Ammon's horn (tissue), 1 donor: ENCODE measurements at regions not wholly inside any gene's neighbourhood (a gene's known extent, or its start where the extent isn't known, plus 50 kb on each side); places are given as distances from the start of the nearest gene placed in this dataset.
A peak's percentile ranks its signal among the peaks of the same experiment; 100 is the strongest.

Experiments
- DNase-seq: peaks from one replicate; pipeline ENCODE4 v3.0.0-alpha.2; 2016; ENCODE audit warnings: low spot score

DNA sequence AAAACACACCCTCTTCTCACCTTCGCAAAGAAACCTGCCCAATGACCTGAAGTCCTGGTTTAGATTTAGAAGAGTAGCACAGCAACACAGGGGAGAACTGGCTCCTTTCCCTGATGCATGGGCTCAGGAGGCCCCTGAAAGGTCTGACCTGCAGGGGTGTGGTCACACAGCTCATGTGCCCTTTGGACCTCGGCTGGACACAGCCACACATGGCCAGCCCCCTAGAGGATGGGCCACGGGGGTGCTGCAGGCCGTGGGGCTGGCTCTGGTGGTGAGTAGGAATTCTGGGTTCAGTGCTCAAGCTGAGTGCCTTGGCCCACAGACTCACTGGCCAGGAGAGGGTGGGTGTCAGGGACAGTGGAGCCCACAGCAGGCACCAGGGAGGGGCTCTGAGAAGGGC, 118.5 kb upstream of the ADCY1 start:
- DNase-seq, result no peak

DNA sequence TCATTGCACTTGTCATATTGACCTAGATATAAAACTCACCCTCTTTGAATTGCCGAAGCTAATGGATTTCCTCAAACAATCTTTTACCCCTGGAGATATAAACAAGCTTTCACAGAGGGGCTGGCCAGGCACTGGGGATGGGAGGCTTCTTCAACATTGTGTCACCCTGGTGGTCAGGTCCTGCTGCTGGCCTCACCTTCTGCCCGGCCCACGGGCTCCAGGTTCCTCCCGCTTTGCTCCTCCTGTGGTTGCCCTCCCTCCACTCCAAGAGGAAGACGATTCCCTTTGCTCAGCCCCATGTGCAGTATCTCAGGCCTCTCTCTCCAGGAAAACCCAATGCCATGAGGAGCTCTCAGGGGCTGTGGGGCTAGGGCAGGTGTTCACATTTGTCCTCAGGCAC, 118.1 kb upstream of the ADCY1 start:
- no peak for DNase-seq

DNA sequence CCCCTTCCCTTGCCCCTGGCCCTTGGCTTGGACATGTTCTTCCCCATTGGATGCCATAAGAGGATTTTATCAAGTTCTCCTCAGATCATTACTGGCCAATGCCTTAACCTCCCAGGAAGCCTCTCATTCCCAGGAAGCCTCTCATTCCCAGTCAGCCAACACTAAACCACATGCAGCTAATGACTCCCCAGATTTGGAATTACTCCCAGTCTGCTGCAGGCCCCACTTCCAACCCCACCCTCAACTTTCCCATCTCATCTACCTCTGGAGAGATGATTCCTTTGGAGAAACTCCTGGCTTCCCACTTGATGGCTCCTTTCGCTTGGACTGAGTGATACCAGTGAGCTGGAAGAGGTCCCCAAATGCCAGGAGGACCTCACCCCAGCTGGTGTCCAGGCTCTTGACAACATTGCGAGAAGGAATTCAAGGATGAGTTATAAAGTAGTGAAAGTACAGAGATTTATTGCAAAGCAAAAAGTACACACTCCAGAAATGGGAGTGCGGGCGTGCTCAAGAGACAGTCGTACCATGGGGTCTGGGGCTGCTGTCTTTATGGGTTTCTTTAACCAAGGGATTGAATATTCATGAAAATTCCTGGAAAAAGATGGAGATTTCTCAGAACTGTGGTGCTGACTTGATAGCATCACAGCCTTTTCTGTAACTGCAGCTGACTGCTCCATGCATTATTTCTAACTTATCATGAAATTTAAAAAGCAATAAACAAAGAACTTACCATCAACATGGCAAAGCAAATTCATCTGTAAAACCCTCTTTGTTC, 117.2 kb upstream of the ADCY1 start:
- no peak for DNase-seq

DNA sequence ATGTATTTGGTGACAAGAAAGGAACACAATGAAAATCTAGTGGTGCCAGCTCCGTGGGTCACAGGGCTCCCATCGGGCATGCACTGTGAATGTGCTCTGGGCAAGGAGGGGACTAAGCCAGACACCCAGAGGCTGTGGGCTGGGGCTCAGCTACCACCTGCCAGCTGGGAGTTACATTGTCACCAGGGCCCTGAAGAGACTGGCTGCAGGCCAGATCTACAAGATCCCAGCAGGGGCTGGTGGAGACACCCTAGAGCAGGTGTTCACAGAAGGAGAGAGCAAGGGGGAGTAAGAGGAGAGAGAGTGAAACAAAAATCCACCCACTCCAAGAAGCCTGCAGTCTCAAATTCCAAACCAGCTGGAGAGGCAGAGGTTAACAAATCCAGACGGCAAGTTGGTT, 116.6 kb upstream of the ADCY1 start:
- no peak for DNase-seq

DNA sequence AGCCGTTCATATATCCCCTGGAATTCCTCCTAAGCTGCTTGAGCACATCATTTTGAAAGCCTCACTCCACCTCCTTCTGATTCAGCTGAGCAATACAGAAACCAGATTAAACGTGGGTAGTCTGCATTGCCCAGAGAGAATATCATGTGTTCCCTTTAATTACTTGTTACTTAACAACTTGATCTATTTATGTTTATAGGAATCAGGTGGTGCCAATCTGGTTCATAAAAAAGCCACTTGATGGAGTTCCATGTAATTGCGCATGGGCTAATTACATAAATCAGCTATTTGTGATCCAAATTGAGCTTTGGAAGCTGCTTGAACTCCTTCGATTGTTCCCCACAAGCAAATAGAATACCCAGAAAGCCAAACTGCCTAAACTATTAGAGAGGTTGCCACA, 114.7 kb upstream of the ADCY1 start:
- DNase-seq, result peak; percentile 57

DNA sequence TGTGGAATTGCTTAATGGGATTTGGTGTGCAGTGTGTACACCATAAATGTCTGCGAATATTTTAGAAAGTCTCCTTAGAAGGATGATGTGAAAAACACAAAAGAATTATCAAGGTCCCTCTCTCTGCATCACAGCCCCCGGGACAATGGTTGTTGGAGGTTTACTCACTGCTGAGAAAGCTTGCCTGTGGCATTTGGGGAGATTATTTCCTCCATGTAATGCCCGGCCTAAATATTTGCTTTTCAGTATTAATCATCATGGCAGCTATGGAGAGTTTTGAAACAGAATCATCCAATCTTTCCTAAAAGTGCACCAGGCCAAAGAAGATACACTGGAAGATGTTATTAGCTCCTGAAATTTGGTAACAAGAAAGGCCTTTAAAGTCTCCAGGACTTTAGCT, 113.8 kb upstream of the ADCY1 start:
- no peak for DNase-seq

DNA sequence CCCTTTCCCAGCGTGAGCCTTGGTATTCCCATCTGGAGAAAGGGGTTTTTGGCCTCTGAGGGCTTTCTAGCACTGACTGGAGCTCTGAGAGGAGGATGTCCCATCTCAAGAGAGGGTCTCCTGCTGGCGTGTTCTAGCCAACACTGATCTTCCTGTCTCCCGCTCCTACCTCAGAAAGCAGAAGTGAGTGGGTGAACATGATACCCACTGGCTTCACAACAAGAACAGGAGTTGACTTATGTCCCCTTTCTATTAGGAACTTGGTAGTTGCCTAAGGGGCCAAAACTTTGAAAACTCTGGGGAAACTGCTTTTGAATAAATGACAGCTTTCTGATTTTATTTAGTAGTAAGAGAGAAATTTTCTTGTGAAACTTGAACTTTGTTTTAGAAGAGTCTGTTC, 113.1 kb upstream of the ADCY1 start:
- no peak for DNase-seq

DNA sequence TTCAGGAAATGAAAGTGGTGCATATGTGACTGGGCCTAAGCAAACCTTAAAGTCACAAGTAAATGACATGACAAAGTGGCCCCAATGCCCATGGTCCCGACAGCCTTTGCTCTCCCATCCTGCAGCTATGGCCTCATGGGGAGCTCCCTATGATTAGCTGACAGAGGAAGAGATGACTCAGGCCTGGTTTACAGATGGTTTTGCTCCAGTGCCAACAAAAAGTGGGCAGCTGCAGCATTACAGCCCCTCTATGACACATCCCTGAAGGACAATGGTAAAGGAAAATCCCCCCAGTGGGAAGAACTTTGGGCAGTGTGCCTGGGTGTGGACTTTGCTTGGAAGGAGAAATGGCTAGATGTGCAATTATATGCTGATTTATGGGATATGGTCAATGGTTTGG, 105.1 kb upstream of the ADCY1 start:
- DNase-seq, result no peak

DNA sequence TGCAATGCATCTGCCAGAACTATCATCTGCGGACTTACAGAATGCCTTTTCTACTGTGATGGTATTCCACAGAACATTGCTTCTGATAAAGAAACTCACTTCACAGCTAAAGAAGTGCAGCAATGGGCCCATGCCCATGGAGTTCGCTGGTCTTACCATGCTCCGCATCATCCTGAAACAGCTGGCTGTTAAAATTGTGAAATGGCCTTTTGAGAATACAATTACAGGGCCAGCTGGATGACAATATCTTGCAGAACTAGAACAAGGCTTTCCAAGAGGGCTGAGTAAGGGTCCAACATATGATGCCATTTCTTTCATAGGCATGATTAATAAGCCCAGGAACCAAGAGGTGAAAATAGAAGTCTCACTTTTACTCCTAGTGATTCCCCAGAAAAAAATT, 104.1 kb upstream of the ADCY1 start:
- no peak for DNase-seq

DNA sequence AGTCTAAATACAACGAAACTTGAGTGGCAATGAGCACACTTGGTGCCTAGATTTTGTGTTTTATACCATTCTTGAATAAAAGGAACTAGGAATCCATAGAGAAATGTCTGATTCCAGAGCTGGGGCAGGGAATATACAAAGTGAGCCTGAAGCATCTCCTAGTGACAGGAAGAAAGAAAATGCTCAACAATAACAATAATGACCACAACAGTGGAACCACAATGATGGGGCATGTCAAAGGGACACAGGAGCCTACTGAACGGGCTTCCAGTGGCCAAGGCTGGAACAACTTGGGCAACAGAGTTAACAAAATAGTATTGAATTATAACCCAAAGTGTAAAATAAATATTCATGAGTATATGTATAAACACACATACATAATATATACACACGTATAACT, 94.4 kb upstream of the ADCY1 start:
- DNase-seq, result no peak

DNA sequence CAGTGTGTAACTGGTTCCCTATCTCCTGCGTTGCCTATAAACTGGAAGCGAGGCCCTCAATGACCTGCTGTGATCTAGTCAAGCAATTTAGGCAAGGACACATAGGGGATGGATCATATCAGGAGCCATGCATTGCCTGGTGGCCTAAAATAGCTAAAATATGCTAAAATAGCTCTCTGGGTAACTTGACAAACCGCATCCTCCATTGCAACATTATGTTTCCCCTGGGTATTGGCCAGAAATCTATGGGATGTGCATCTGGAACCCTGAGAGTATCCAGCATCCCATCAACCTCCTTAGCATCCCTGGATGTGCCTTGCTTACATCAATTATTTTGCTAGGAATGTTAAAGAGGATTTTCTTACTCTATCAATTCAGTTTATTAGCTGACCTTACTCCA, 91.7 kb upstream of the ADCY1 start:
- DNase-seq, result no peak

DNA sequence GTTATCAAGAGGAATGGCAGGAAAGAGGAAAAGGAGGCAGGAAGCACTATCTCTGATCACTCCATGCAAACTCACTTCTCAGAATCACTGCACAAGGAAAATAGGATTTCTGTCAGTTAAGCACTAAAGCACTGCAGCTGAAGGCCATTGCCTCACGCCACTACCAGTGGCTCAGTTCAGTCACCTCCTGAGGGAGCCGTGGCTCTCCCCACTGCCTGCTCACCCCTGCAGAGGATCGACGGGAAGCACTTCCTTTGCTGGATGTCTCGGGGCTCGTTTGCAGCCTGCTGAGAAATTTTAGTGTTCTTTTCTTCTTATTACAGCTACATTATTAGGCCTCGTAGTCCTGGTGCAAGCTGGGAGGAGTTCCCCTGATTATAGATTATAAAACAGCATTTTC, 90.1 kb upstream of the ADCY1 start:
- no peak for DNase-seq

DNA sequence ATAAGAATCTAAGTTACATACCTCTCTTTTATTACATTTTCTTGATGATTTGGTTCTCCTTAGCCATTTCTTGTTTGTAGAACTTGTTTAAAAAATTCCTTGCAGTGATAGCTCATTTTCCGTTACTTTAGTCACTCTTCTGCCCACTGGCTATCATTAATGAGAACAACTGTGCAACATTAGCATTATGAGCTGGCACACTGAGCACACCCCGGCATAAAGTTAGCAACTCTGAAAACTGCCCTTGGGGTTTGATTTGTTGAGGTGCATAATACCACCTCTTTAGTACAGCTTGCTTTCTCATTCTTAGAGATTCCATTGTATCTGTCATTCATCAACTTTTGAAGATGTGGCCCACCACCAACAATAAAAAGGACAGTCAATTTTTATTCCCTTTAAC, 87.6 kb upstream of the ADCY1 start:
- no peak for DNase-seq

DNA sequence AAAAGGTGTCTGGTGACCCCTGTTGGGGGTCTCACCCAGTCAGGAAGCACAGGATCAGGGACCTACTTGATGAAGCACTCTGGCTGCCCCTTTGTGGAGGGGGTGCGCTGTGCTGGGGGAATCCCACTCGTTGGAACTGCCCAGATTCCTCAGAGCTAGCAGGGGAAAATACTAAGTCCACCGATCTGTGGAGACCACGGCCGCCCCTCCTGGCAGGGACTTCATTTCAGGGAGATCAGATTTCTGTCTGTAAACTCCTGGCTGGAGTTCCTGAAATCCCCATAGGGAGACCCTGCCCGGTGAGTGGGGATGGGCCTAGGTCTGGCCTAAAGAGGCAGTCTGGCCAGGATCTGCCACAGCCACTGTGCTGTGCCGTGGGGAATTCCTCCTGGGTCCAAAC, 79.3 kb upstream of the ADCY1 start:
- DNase-seq, result no peak

DNA sequence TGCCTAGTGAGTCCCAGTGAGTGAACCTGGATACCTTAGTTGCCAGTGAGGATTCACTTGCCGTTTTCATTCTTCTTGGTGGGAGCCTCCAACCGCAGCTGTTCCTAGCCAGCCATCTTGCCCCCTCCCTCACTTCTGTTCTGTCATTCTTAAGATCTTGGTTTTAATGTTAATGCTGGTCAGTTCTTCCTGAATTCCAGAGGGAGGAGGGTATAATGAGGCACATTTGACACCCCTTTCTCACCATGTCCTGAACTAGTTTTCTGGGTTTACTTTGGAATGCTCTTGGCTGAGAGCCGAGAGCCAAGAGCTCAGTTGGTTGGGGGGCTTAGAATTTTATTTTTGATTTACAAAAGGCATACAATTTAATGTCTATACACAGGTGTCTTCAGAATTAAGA, 78.5 kb upstream of the ADCY1 start:
- DNase-seq, result no peak

DNA sequence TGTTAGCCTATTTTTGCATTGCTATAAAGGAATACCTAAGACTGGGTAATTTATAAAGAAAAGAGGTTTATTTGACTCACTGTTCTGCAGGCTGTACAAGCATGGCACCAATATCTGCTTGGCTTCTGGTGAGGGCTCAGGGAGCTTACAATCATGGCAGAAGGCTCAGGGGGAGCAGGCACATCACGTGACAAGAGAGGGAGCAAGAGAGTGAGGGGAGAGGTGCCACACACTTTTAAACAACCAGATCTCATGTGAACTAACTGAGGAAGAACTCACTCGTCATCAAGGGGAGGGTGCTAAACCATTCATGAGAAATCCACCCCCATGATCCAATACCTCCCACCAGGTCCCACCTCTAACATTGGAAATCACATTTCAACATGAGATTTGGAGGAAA, 73.9 kb upstream of the ADCY1 start:
- no peak for DNase-seq

DNA sequence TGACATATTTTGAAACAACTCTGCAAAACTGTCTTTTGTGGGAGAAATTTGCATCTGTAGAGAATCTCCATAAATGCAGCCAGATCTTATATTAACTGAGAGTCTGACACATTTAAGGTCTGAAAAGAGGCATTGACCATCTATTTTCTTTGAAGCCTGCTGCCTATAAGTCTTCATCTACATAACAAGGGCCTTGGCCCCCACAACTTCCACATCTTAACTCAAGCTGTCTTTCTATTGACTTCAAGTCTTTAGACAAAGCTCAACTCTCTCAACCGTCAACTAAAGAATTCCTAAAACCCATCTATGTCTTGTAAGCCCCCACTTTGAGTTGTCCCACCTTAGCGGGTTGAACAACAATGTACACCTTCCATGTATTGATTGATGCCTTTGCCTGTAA, 72.4 kb upstream of the ADCY1 start:
- DNase-seq, result no peak

DNA sequence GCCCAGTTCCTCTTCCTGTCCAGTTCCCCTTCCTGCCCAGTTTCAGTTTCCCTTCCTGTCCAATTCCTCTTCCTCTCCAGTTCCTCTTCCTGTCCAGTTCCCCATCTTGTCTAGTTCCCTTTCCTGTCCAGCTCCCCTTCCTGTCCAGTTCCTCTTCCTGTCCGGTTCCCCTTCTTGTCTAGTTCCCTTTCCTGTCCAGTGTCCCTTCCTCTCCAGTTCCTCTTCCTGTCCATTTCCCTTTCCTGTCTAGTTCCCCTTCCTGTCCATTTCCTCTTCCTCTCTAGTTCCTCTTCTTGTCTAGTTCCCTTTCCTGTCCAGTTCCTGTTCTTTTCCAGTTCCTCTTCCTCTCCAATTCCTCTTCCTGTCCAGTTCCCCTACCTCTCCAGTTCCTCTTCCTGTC, 68.1 kb upstream of the ADCY1 start:
- DNase-seq, result no peak

DNA sequence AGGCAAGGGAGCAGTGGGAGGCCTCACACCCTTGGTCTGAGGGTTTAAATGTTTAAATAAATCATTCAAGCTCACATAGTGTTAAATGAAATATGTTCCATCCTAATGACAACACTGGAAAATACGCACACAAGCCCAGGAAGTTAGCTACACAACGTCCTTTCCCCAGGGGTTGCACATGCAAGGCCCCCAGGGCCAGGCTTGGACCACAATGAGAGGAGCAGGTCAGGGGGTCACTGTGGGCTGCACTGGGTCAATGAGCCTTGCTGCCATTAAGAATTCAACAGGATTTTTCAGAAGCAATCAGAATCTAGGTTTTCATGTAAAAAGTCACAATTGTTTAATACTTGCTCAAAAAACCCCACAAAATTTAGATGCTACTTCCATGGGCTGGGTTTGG, 64.9 kb upstream of the ADCY1 start:
- DNase-seq, result no peak

DNA sequence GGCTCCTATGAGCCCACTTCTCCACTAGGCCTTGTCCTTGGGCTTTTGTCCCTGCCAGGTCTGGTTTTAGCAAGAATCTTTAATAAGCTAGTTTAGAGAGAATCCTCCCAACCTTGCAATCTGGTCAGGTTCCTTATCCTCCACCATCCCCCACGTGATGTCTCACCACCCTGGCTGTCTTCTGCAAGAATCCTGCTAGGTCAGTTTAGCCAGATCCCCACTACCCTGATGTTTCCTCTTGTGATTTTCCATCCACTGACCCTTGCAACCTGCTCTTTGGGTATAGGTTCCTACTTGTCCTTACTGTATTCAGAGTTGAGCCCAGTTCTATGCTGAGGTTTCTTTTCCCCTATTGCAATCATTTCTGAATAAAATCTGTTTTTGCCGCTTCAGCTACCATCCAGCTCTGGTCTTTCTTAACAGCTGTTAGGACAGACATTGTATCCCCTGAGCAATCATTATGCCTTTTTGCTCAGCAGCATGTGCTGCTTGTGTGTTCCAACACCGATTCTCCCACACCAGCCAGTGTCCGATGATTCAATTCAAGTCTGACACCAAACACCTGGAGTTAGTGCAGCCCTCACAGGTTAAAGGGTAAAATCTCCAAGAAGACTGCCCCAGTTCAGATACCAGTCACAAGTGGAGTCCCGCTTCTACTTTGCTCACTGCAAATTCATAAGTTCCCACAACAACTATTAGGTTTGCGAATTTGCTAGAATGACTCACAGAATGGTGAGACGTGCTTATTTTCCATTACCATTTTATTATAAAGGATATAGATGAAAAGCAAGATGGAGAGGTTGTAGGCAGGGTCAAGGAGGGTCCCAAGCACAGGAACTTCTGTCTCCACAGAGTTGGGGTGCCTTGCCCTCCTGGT, 62.2 kb upstream of the ADCY1 start:
- DNase-seq, result no peak

DNA sequence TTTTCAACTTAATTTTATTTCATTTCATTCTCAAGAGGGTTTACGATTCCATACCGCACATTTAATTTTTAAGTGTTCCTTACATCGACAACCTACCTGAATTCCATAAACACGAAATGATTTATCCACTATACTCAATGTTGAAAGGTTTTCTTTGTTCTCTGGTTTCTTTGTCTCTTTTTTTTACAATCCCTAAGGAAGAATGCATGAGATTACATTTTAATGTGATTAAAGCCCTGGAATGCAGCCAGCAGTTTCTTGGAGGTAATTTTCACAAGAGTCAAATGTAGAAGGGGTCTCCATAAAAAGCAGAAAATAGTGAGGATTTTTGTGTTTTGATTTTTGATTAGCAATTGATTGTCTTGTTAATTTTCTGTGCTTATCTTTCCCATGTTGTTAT, 59.2 kb upstream of the ADCY1 start:
- no peak for DNase-seq

DNA sequence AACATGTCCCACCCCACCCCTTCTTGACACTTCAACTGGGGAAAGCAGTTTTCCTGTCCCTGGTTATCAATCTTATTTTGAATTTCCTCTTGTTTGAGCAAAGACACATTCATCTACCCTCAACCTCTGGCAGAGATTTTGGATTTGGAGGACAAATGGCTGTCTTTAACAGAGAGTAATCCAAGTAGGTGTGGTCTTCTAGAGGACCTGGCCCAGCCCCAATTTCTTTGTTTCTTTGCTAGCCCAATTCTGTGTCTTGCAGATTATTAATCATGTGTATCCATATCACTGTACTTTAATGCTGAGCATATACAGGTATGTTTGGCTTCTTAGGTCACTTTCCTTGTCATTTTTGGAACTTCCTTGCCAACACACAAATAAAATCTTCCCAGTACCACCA, 58.8 kb upstream of the ADCY1 start:
- DNase-seq, result no peak
